Liver (tissue), 3 donors: ENCODE measurements at regions not wholly inside any gene's neighbourhood (a gene's known extent, or its start where the extent isn't known, plus 50 kb on each side); places are given as distances from the start of the nearest gene placed in this dataset.

Source experiments
- CTCF ChIP-seq: fragments of 150-350 bp; IDR thresholded peaks from 2 replicates; pipeline ENCODE4 v1.5.1; 2017; ENCODE audit warnings: improper control_type of control experiment, low read depth, low read length; ENCODE audit not compliant: missing input control
- FOXA2 ChIP-seq: IDR thresholded peaks from 2 replicates; pipeline ENCODE4 v1.6.1; 2016; ENCODE audit warnings: antibody characterized with exemption
- JUND ChIP-seq, 2 donors: IDR thresholded peaks; 2 replicates each; pipeline ENCODE4 v1.6.1; 2016; ENCODE audit warnings: antibody characterized with exemption in 2 of 2
- MAX ChIP-seq: IDR thresholded peaks from 2 replicates; pipeline ENCODE4 v1.6.1; 2016; ENCODE audit warnings: antibody characterized with exemption
- RAD21 ChIP-seq, 2 donors: IDR thresholded peaks; 2 replicates each; pipeline ENCODE4 v1.6.1; 2016; ENCODE audit warnings: antibody characterized with exemption in 2 of 2, mild to moderate bottlenecking in 2 of 2
- REST ChIP-seq: IDR thresholded peaks from 2 replicates; pipeline ENCODE4 v1.6.1; 2016; ENCODE audit warnings: antibody characterized with exemption, mild to moderate bottlenecking
- TAF1 ChIP-seq: conservative IDR thresholded peaks from 2 replicates; pipeline ENCODE4 v1.6.1; 2016; ENCODE audit warnings: antibody characterized with exemption, mild to moderate bottlenecking
- YY1 ChIP-seq: IDR thresholded peaks from 2 replicates; pipeline ENCODE4 v1.6.1; 2016; ENCODE audit warnings: antibody characterized with exemption, mild to moderate bottlenecking
- ZBTB33 ChIP-seq: IDR thresholded peaks from 2 replicates; pipeline ENCODE4 v1.6.1; 2016; ENCODE audit warnings: antibody characterized with exemption
- TF ChIP-seq, protein P1 (sequence below): IDR thresholded peaks from 2 replicates; pipeline ENCODE4 v1.6.1; 2016; ENCODE audit warnings: antibody characterized with exemption
- donor health status: healthy.
- donor health status: healthy.

- TF ChIP-seq CTCF (no peak), FOXA2 (no peak), RAD21 (IDR thresholded peaks at IDR 0.05) (no peak), TAF1 (no peak), ZBTB33 (no peak), MAX (no peak), REST (no peak), JUND (IDR thresholded peaks at IDR 0.05) (no peak), YY1 (no peak)
- TF ChIP-seq, protein P1, sequence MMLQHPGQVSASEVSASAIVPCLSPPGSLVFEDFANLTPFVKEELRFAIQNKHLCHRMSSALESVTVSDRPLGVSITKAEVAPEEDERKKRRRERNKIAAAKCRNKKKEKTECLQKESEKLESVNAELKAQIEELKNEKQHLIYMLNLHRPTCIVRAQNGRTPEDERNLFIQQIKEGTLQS: no peak
Observed at GRCh38 chr17:6348891-6349290, 86.0 kb downstream of the AIPL1 start.
